ENCODE measurements at regions not wholly inside any gene's neighbourhood (a gene's known extent, or its start where the extent isn't known, plus 50 kb on each side); places are given as distances from the start of the nearest gene placed in this dataset.

DNA sequence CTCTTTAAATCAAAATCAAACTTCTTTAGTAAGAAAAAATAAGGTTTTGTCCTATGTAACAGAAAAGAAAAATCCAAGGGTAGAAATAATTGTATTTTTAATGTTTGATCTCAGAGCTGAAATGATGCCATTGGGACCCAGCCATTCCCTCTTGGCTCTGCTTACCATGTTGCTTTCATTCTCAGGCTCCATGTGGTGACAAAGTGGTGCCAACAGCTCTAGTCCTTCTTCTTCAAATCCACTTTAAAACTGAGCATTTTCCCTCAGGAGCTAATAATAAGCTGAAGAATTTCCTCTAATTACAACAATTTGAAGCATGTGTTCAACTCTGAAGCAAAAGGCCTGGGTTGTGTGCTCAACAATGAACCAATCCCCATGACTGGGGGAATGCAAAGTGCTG lies 327.9 kb downstream of the EN1 start:
- H3K36me3 Mint-ChIP-seq (ENCODE audit: low read depth): no peaks in the 10 kb centered on the region

DNA sequence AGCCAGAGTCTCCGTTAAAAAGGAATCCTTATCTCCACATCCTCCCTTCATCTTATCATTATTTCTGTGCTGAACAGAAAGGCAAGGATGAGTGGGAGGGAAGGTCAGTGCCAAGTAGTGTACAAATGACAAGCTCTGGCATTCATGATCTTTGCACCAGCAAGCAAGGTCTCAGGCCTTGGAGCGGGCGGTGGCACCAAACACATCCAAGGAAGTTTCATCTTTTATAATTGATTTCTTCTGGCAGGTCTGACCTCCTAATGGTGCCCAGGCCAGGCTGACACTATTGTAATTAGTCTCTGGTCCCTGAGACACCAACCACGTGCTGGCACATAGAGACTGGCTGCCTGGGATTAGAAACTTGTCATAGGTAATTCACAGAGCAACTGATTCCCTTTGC lies 336.6 kb downstream of the EN1 start:
- Mint-ChIP-seq H3K9me3 (ENCODE audit: low read depth) (no peaks in the 10 kb centered on the region), H3K27ac (no peak overlapping the region), H3K4me3 (no peak overlapping the region), H3K4me1 (no peaks in the 10 kb centered on the region), H3K36me3 (ENCODE audit: low read depth) (no peaks in the 10 kb centered on the region), H3K27me3 (peaks cover 3% of the 10 kb centered on the region)
- intact Hi-C loops (cut with DNase I, micrococcal nuclease): no loop called here
- POLR2A ChIA-PET: no interaction called here
- ATAC-seq (no peak), DNase-seq (no peak)
- CTCF ChIA-PET: no interaction called here

More for the DNA sequence above, 327.9 kb downstream of the EN1 start:
- Mint-ChIP-seq H3K4me3 (no peak overlapping the region), H3K27me3 (no peaks in the 10 kb centered on the region), H3K27ac (no peak overlapping the region), H3K9me3 (ENCODE audit: low read depth) (peaks cover 4% of the 10 kb centered on the region), H3K4me1 (no peaks in the 10 kb centered on the region)
- POLR2A ChIA-PET: no interaction called here
- ATAC-seq (no peak), DNase-seq (no peak)
- CTCF ChIA-PET: no interaction called here
- intact Hi-C loops (cut with DNase I, micrococcal nuclease): no loop called here

DNA sequence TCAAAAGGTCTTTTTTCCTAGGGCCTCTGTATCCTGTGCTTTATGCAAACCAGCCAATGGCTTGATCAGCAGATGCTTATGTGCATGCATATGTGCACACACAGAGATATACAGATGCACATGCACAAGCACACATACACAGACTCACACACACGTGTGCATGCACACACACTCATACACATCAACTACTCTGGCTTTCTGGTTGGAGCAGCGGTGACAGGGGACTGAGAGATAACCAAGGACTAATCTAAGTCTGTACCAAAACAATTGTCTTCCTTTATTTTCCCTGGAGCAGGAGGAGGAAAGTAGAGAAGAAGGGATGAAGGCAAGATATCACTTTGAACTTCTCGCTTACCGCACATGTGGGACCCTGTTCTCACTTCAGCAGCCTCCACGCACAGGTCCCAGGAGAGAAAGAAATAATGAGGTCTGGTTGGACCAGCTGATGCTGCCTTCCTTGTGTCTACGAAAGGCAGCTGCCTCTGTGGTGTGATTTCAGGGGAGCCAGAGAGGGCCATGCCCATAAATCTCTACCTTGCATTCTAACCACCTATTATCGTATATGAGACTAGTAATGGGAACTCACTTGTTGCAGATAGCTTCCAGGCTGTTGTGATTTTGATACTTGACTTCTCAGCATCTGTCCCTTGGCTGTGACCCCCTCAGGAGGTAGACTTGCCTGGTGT lies 338.0 kb downstream of the EN1 start:
- Mint-ChIP-seq H3K27ac (no peak overlapping the region), H3K9me3 (ENCODE audit: low read depth) (no peaks in the 10 kb centered on the region), H3K4me1 (no peaks in the 10 kb centered on the region), H3K27me3 (peaks cover 9% of the 10 kb centered on the region), H3K4me3 (no peak overlapping the region), H3K36me3 (ENCODE audit: low read depth) (no peaks in the 10 kb centered on the region)
- intact Hi-C loops (cut with DNase I, micrococcal nuclease): no loop called here
- no peak for ATAC-seq
- no peak for DNase-seq
- POLR2A ChIA-PET: no interaction called here
- CTCF ChIA-PET: no interaction called here

DNA sequence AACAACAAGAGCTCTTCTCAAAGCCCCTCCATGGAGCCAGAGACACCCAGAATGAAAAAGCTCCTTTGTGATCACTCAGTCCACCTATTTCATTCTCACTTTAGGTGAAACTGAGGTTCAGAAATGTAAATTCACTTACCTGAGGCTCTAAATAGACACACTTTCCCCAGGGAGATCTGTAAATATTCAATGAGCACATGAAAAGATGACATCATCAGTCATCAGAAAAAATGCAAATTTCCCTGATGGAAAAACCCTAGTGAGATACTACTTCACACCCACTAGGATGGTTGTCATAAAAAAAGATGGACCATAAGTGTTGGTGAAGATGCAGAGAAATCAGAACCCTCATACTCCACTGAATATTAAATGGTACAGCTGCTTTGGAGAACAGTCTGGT lies 339.2 kb downstream of the EN1 start:
- intact Hi-C loops (cut with DNase I, micrococcal nuclease): no loop called here

DNA sequence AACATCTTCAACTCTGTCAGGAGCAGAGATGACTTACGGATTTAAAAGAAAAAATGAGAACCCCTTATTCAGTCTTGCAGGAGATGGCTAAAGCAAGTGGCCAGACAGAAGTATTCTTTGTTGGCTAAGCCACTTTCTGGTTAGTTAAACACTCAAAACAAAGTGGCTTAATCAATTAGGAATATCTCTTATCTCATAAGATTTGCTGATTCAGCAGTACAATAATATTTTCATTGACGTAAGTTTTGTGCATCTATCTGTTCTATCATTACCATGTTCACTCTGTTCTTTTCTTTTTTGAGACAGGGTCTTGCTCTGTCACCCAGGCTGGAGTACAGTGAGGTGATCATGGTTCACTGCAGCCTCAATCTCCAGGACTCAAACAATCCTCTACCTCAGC lies 342.0 kb downstream of the EN1 start:
- Mint-ChIP-seq H3K9me3 (ENCODE audit: low read depth) (no peaks in the 10 kb centered on the region), H3K4me3 (no peak overlapping the region), H3K4me1 (no peaks in the 10 kb centered on the region), H3K36me3 (ENCODE audit: low read depth) (no peaks in the 10 kb centered on the region), H3K27me3 (peaks cover 10% of the 10 kb centered on the region), H3K27ac (no peak overlapping the region)
- ChIA-PET CTCF (no interaction called here), POLR2A (no interaction called here)
- DNase-seq (no peak), ATAC-seq (no peak)
- intact Hi-C loops (cut with DNase I, micrococcal nuclease): no loop called here

More for the DNA sequence above, 339.2 kb downstream of the EN1 start:
- ChIA-PET CTCF (no interaction called here), POLR2A (no interaction called here)
- DNase-seq (no peak), ATAC-seq (no peak)
- no peaks in the 10 kb centered on the region for H3K36me3 Mint-ChIP-seq (ENCODE audit: low read depth)
- H3K27ac Mint-ChIP-seq: no peak overlapping the region
- H3K4me3 Mint-ChIP-seq: no peak overlapping the region
- peaks cover 9% of the 10 kb centered on the region for H3K27me3 Mint-ChIP-seq
- H3K9me3 Mint-ChIP-seq (ENCODE audit: low read depth): no peaks in the 10 kb centered on the region
- no peaks in the 10 kb centered on the region for H3K4me1 Mint-ChIP-seq

DNA sequence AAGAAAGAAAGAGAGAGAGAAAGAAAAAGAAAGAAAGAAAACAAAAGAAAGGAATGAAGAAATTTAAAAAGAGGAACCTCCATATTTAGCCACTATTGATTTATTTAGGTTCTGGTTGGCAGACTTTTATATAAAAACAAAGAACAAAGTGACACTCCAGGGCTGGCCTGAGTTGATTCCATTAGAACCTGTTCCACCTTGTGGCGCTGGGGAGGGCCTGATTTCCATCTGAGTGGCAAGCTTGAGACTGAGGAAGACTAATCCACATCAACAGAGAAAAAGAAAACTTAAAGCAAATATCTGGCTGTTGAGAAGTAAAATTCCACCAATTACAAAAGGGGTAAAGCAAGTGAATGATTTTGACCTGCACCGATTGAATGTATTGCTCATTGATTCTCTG lies 345.3 kb downstream of the EN1 start:
- POLR2A ChIA-PET: no interaction called here
- Mint-ChIP-seq H3K9me3 (ENCODE audit: low read depth) (no peaks in the 10 kb centered on the region), H3K36me3 (ENCODE audit: low read depth) (no peaks in the 10 kb centered on the region), H3K27me3 (peaks cover 17% of the 10 kb centered on the region), H3K27ac (no peak overlapping the region), H3K4me1 (no peaks in the 10 kb centered on the region), H3K4me3 (no peak overlapping the region)
- intact Hi-C loops (cut with DNase I, micrococcal nuclease): no loop called here
- DNase-seq: no peak
- ATAC-seq: no peak
- CTCF ChIA-PET: no interaction called here

DNA sequence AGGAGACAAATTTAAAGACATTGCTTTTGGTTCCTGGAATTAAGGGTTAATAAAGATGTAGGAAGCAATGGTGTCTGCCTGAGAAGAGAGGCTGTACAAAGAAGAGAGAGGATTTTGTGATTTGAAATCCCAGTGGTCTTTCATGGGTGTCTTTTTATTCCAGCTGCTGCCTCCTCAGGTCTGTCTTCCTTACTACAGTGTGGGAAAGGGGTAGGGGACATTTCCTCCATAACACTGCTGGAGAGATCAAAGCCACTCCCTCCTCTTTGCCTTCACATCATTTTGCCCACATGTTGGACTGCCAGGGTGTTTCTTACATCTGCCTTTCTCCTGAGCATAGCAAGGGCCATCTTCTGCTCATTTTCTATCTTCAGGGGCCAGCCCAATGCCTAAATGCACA lies 348.5 kb downstream of the EN1 start:
- ATAC-seq (no peak), DNase-seq (no peak)
- H3K4me3 Mint-ChIP-seq: no peak overlapping the region
- ChIA-PET CTCF (no interaction called here), POLR2A (no interaction called here)
- H3K4me1 Mint-ChIP-seq: no peaks in the 10 kb centered on the region
- no peak overlapping the region for H3K27ac Mint-ChIP-seq
- intact Hi-C loops (cut with DNase I, micrococcal nuclease): loop anchor here in 1 of 2 experiments (10.0 kb wide), 1 partner anchor 274 kb away; no protein-coding TSS in a partner anchor
- no peaks in the 10 kb centered on the region for H3K36me3 Mint-ChIP-seq (ENCODE audit: low read depth)
- no peaks in the 10 kb centered on the region for H3K9me3 Mint-ChIP-seq (ENCODE audit: low read depth)
- H3K27me3 Mint-ChIP-seq: peaks cover 9% of the 10 kb centered on the region

DNA sequence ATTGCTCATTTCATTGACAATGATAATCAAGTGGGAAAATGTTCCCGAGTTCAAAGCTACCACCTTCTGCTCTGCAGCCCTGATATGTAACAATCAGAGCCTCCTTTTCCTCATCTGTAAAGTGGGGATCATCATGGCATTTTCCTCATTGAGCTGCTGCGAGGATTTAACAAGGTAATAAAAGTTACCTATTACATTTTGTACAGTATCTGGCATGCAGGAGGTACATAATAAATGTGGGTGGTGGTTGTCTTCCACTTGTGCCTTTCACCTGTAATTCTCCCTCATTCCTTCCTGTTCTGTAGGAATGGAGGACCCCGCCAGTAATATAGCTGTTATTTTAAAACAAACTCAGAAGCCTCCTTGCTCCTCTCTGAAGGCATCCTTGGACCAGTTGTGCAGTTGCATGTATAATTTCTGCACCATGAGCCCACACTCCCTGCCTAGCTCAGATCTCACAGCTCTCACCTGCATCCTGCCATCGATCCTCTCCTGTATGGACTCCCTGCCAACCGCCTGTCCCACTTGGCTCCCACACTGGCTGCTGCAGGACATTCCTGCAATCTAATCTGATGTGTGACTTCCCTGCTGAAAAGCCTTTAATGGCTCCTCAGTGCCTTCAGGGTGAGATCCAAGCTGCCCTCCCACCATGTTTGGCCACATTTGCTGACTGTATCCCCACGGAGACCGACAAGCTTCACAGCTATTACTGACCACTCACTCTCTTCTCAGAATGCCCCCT lies 350.4 kb downstream of the EN1 start:
- intact Hi-C loops (cut with DNase I, micrococcal nuclease): loop anchor here in 1 of 2 experiments (10.0 kb wide), 1 partner anchor 272 kb away; no protein-coding TSS in a partner anchor
- ATAC-seq: no peak
- Mint-ChIP-seq H3K4me3 (no peak overlapping the region), H3K36me3 (ENCODE audit: low read depth) (no peaks in the 10 kb centered on the region), H3K4me1 (no peaks in the 10 kb centered on the region), H3K27me3 (peaks cover 9% of the 10 kb centered on the region), H3K9me3 (ENCODE audit: low read depth) (peaks cover under 1% of the 10 kb centered on the region), H3K27ac (no peak overlapping the region)
- ChIA-PET CTCF (no interaction called here), POLR2A (no interaction called here)
- DNase-seq: no peak

DNA sequence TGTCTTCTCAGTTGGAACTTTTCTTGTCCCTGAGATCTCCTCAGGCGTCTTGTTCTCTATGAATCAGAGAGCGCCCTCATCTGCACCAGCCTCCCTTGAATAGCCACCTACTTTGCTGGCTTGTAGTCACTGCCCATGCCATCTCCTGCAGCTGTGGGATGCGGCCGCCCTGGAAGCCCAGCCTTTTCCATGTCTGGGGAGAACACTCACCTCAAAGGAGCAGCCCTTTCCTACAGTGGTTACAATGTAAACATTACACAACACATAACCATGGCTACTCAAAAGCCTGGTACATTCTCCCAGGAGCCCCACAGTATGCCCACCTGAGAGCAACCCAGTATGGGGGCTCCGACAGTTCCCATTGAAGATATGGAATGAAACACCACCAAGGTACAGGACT lies 351.0 kb downstream of the EN1 start:
- intact Hi-C loops (cut with DNase I, micrococcal nuclease): loop anchor here in 1 of 2 experiments (10.0 kb wide), 1 partner anchor 272 kb away; no protein-coding TSS in a partner anchor
- DNase-seq: no peak

DNA sequence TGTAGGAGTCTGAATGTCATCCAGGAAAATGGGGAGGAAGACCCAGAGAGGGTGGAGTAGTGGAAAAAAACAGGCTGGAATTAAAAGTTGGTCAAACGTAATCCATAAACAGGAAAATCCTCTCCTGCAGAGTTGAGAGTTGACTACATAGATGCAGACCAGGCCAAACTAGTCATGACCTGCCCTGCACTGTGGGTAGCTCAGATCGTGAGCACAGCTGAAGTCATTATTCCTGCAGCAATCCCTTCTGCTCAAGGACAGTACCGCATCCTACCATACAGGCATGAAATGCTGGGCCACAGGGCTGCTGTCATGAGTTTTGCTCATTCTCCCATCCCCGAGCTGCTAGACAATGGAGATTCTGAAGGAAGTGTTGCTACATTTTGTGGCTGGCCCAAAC lies 352.2 kb downstream of the EN1 start:
- DNase-seq (no peak), ATAC-seq (no peak)
- H3K4me1 Mint-ChIP-seq: no peaks in the 10 kb centered on the region
- H3K9me3 Mint-ChIP-seq (ENCODE audit: low read depth): peaks cover 4% of the 10 kb centered on the region
- POLR2A ChIA-PET: no interaction called here
- CTCF ChIA-PET: interaction anchor here (1.5 kb wide), 1 partner anchor 15 kb away, joined by 4 read pairs; no protein-coding TSS in a partner anchor
- H3K27ac Mint-ChIP-seq: no peak overlapping the region
- H3K36me3 Mint-ChIP-seq (ENCODE audit: low read depth): no peaks in the 10 kb centered on the region
- H3K4me3 Mint-ChIP-seq: no peak overlapping the region
- H3K27me3 Mint-ChIP-seq: peaks cover 11% of the 10 kb centered on the region
- intact Hi-C loops (cut with DNase I, micrococcal nuclease): loop anchor here in 1 of 2 experiments (10.0 kb wide), 1 partner anchor 270 kb away; no protein-coding TSS in a partner anchor

More for the DNA sequence above, 351.0 kb downstream of the EN1 start:
- Mint-ChIP-seq H3K9me3 (ENCODE audit: low read depth) (peaks cover 4% of the 10 kb centered on the region), H3K36me3 (ENCODE audit: low read depth) (no peaks in the 10 kb centered on the region), H3K4me3 (no peak overlapping the region), H3K27ac (no peak overlapping the region), H3K27me3 (peaks cover 9% of the 10 kb centered on the region), H3K4me1 (no peaks in the 10 kb centered on the region)
- ChIA-PET CTCF (no interaction called here), POLR2A (no interaction called here)
- ATAC-seq: no peak

DNA sequence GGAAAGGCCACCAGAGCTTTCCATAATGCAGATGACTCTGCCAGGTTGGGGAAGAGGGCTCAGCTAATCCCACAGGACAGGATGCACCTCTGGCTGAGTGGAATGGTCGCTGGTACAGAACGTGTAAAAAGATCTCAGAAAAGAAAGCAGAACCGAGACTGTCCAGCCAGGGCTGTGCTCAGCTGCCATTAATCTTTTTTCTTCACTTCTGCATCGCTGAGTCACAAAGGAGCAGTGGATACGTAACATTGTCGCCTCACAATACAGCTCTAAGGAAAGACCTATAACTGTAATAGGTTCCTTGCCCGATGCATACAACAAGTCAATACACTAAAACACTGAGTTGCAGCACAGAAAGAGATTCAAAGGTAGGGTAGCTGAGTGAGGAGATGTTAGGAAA lies 354.2 kb downstream of the EN1 start:
- peaks cover 4% of the 10 kb centered on the region for H3K9me3 Mint-ChIP-seq (ENCODE audit: low read depth)
- ChIA-PET POLR2A (no interaction called here), CTCF (interaction anchor here (0.7 to 1.3 kb wide), 3 partner anchors 14 to 90 kb away, joined by 3 read pairs; no protein-coding TSS in a partner anchor)
- DNase-seq (no peak), ATAC-seq (no peak)
- H3K36me3 Mint-ChIP-seq (ENCODE audit: low read depth): no peaks in the 10 kb centered on the region
- intact Hi-C loops (cut with DNase I, micrococcal nuclease): loop anchor here (5.0 to 10.0 kb wide), 2 partner anchors 268 to 364 kb away; no protein-coding TSS in a partner anchor
- H3K27me3 Mint-ChIP-seq: peaks cover 15% of the 10 kb centered on the region
- no peaks in the 10 kb centered on the region for H3K4me1 Mint-ChIP-seq
- no peak overlapping the region for H3K4me3 Mint-ChIP-seq
- no peak overlapping the region for H3K27ac Mint-ChIP-seq

DNA sequence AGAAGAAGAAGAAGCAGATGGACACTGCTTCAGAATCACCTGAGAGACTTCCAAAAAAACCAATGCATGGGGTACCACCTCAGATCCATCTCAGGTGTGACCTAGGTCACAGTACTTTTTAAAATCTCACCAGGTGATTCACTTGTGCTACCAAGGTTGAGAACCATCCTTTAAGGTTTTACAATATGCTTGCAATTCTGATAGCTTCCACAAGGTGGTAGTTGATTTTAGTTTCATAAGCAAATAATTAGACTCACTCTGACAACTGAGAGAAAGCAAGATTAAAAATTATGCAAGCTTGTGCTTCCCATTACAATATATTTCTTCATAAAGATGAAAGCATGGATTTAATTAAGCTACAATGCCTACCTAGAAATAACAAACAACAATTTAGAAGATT lies 355.1 kb downstream of the EN1 start:
- Mint-ChIP-seq H3K36me3 (ENCODE audit: low read depth) (no peaks in the 10 kb centered on the region), H3K4me1 (no peaks in the 10 kb centered on the region)

More for the DNA sequence above, 355.1 kb downstream of the EN1 start:
- Mint-ChIP-seq H3K27me3 (peaks cover 12% of the 10 kb centered on the region), H3K4me3 (no peak overlapping the region), H3K9me3 (ENCODE audit: low read depth) (peaks cover 4% of the 10 kb centered on the region), H3K27ac (no peak overlapping the region)
- ChIA-PET POLR2A (no interaction called here), CTCF (interaction anchor here (0.6 to 1.3 kb wide), 3 partner anchors 9 to 86 kb away, joined by 3 to 5 read pairs (median 3); no protein-coding TSS in a partner anchor)
- no peak for DNase-seq
- intact Hi-C loops (cut with DNase I, micrococcal nuclease): loop anchor here (1.0 to 10.0 kb wide), 3 partner anchors 268 to 365 kb away; no protein-coding TSS in a partner anchor
- ATAC-seq: no peak

All from activated CD4-positive, alpha-beta T cell treated with anti-CD3 and anti-CD28 coated beads for 36 hours (primary cell).